ENCODE measurements at regions not wholly inside any gene's neighbourhood (a gene's known extent, or its start where the extent isn't known, plus 50 kb on each side); places are given as distances from the start of the nearest gene placed in this dataset.
"Not testable (repeated sequence)": the region's sequence is repeated elsewhere in the genome, so short reads cannot be mapped to it uniquely, and the experiment has no call there.

- H3K27me3 ChIP-seq (ENCODE audit: insufficient read depth, low read length): no peaks in the 10 kb centered on the region
- no peak overlapping the region for H3K4me3 ChIP-seq (ENCODE audit: low read length)
- H3K9me3 ChIP-seq (ENCODE audit: low read length): no peaks in the 10 kb centered on the region
- H3K36me3 ChIP-seq (ENCODE audit: insufficient read depth, low read length): no peaks in the 10 kb centered on the region
- H2AFZ ChIP-seq (ENCODE audit: low read depth, low read length): no peak overlapping the region
- H3K4me1 ChIP-seq (ENCODE audit: insufficient read depth, low read length): no peaks in the 10 kb centered on the region
Measured at GRCh38 chr7:145143685-145144084, 307.8 kb upstream of the TPK1 start.

GRCh38 chr7:145134377-145134776 lies 298.5 kb upstream of the TPK1 start:
- H3K4me3 ChIP-seq (ENCODE audit: low read length): no peak overlapping the region
- H3K27me3 ChIP-seq (ENCODE audit: insufficient read depth, low read length): no peaks in the 10 kb centered on the region
- H3K4me1 ChIP-seq (ENCODE audit: insufficient read depth, low read length): no peaks in the 10 kb centered on the region
- H3K36me3 ChIP-seq (ENCODE audit: insufficient read depth, low read length): no peaks in the 10 kb centered on the region
- H3K9me3 ChIP-seq (ENCODE audit: low read length): no peaks in the 10 kb centered on the region
- H2AFZ ChIP-seq (ENCODE audit: low read depth, low read length): no peak overlapping the region

GRCh38 chr7:145123502-145123901 lies 287.6 kb upstream of the TPK1 start:
- Histone ChIP-seq H3K27me3 (ENCODE audit: insufficient read depth, low read length) (no peaks in the 10 kb centered on the region), H3K9me3 (ENCODE audit: low read length) (no peaks in the 10 kb centered on the region), H3K4me3 (ENCODE audit: low read length) (no peak overlapping the region), H3K36me3 (ENCODE audit: insufficient read depth, low read length) (no peaks in the 10 kb centered on the region), H2AFZ (ENCODE audit: low read depth, low read length) (no peak overlapping the region), H3K4me1 (ENCODE audit: insufficient read depth, low read length) (no peaks in the 10 kb centered on the region)

DNA sequence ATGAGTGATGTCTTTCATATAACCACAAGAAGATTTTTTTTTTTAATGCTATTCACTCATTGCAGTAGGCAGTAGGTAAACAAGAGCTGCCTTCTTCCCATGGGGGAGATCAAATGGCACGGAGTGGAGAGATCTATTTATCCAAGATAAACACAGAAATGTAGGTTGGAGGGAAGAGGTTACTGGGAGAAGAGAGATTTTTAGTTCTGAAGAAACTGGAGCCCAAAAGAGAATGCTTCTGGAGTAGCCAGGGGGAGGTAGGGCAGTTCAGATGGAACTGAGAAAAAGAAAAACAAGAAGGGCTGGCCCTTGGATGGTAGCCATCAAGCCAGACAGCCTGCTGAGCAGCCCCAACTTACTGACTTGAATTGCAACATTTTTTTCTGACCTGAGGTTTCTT lies 270.1 kb upstream of the TPK1 start:
- Histone ChIP-seq H3K4me1 (ENCODE audit: insufficient read depth, low read length) (no peaks in the 10 kb centered on the region), H3K4me3 (ENCODE audit: low read length) (no peak overlapping the region), H3K27me3 (ENCODE audit: insufficient read depth, low read length) (no peaks in the 10 kb centered on the region), H3K9me3 (ENCODE audit: low read length) (no peaks in the 10 kb centered on the region), H2AFZ (ENCODE audit: low read depth, low read length) (no peak overlapping the region), H3K36me3 (ENCODE audit: insufficient read depth, low read length) (no peaks in the 10 kb centered on the region)

DNA sequence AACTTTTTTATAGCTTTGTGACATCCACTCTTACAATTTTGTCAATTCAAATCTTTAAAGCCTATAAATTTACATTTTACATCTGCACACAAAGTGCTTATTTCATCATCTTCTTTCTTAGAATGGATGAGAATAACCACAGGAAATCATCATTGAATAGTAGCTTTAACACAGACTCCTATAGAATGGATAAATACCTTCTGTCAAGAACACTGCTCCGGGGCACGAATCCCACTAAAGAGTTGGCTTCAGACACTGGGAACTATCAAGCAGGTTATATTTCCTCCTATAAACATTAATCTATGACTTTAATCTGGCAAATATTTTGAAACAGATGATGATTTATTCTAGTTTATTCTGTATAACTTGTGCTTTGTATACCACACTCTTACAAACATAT lies 269.7 kb upstream of the TPK1 start:
- no peaks in the 10 kb centered on the region for H3K9me3 ChIP-seq (ENCODE audit: low read length)
- no peaks in the 10 kb centered on the region for H3K4me1 ChIP-seq (ENCODE audit: insufficient read depth, low read length)
- H3K4me3 ChIP-seq (ENCODE audit: low read length): no peak overlapping the region
- H3K27me3 ChIP-seq (ENCODE audit: insufficient read depth, low read length): no peaks in the 10 kb centered on the region
- no peaks in the 10 kb centered on the region for H3K36me3 ChIP-seq (ENCODE audit: insufficient read depth, low read length)
- H2AFZ ChIP-seq (ENCODE audit: low read depth, low read length): no peak overlapping the region

DNA sequence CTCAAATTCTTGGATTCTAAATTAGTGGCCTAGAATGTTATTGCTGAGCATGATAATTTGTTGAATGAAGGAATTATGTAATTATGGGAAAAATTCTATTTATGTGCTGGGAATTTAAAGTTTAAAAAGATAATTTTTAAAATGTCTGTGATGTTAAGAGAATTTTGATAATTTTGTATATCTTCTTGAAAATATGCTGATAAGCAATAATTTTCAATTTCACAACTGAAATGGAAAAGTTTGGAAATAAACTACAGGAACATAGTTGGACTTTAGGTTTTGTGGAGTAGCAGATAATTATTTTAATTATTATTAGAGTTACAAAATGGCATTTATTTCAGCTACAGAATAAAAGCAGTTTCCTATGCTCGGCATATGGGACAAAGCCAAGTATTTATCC lies 268.5 kb upstream of the TPK1 start:
- Histone ChIP-seq H3K4me1 (ENCODE audit: insufficient read depth, low read length) (no peaks in the 10 kb centered on the region), H3K36me3 (ENCODE audit: insufficient read depth, low read length) (no peaks in the 10 kb centered on the region), H3K4me3 (ENCODE audit: low read length) (no peak overlapping the region), H3K27me3 (ENCODE audit: insufficient read depth, low read length) (no peaks in the 10 kb centered on the region), H3K9me3 (ENCODE audit: low read length) (no peaks in the 10 kb centered on the region), H2AFZ (ENCODE audit: low read depth, low read length) (no peak overlapping the region)

DNA sequence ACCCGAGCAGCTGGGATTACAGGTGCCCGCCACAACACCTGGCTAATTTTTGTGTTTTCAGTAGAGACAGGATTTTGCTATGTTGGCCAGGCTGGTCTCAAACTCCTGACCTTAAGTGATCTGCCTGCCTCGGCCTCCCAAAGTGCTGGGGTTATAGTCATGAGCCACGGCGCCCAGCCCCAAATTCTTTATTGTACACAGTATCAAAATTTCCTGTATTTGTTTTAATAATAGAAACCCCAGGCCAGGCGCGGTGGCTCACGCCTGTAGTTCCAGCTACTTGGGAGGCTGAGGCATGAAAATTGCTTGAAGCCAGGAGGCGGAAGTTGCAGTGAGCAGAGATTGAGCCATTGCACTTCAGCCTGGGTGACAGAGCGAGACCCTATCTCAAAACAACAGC lies 266.3 kb upstream of the TPK1 start:
- H3K9me3 ChIP-seq (ENCODE audit: low read length); H3K27me3 ChIP-seq (ENCODE audit: insufficient read depth, low read length); H3K4me1 ChIP-seq (ENCODE audit: insufficient read depth, low read length); H3K4me3 ChIP-seq (ENCODE audit: low read length); H3K36me3 ChIP-seq (ENCODE audit: insufficient read depth, low read length); H2AFZ ChIP-seq (ENCODE audit: low read depth, low read length): not testable (repeated sequence)

DNA sequence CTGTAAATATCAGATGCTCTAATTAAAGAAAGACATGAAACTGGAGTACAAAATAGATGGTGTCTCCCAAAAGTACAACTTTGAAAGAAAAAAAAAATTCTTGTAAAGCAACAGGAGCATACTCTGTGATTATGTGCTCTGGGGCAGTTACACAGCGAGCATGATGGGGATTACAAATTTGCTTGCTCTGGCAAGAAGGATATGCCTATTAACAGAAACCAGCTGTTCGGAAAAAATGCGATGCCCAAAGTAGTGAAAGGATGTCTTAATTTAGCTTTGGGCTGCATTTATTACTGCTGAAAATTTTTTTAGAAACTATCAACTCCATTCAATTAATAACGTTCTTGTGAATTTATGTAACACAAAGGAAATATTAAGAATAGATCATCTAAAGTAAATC lies 256.9 kb upstream of the TPK1 start:
- no peak overlapping the region for H3K4me3 ChIP-seq (ENCODE audit: low read length)
- H3K36me3 ChIP-seq (ENCODE audit: insufficient read depth, low read length): no peaks in the 10 kb centered on the region
- no peak overlapping the region for H2AFZ ChIP-seq (ENCODE audit: low read depth, low read length)
- H3K4me1 ChIP-seq (ENCODE audit: insufficient read depth, low read length): no peaks in the 10 kb centered on the region
- no peaks in the 10 kb centered on the region for H3K27me3 ChIP-seq (ENCODE audit: insufficient read depth, low read length)
- no peaks in the 10 kb centered on the region for H3K9me3 ChIP-seq (ENCODE audit: low read length)

- Histone ChIP-seq H2AFZ (ENCODE audit: low read depth, low read length) (no peak overlapping the region), H3K27me3 (ENCODE audit: insufficient read depth, low read length) (no peaks in the 10 kb centered on the region), H3K4me3 (ENCODE audit: low read length) (no peak overlapping the region), H3K4me1 (ENCODE audit: insufficient read depth, low read length) (no peaks in the 10 kb centered on the region), H3K9me3 (ENCODE audit: low read length) (no peaks in the 10 kb centered on the region), H3K36me3 (ENCODE audit: insufficient read depth, low read length) (no peaks in the 10 kb centered on the region)
Measured at GRCh38 chr7:145088111-145088745, 252.4 kb upstream of the TPK1 start.

DNA sequence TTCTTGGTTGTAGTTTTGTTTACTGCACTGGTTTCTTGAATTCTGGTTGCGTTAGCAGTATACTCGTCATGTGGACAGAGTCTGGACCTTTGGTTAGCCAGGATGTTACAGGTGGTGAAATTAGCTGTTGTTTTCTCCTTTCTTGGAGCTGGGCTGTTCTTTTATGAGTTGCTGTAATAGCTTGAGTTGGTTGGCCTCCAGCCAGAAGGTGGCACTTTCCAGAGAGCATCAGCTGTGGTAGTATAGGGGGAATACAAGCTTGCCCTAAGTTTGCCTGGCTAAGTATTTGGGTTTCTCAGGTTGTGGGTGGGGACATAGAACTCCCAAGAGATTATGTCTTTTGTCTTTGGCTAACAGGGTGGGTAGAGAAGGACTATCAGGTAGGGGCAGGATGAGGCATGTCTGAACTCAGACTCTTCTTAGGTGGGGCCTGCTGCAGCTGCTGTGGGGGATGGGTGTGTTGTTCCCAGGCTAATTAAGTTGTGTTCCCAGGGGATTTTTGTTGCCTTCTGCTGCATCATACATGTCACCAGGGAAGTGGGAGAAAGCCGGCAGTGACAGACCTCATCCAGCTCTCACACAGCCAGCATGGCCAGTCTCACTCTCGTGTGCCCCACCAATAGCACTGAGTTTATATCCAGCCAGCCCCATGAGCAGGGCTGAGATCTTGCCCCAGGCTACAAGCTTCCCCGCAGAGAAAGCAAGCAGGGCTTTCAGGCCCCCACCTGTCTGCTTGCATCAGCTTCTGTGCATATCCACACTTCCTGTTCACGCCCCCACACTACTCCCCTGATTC lies 246.7 kb upstream of the TPK1 start:
- no peaks in the 10 kb centered on the region for H3K9me3 ChIP-seq (ENCODE audit: low read length)
- H3K27me3 ChIP-seq (ENCODE audit: insufficient read depth, low read length): no peaks in the 10 kb centered on the region

DNA sequence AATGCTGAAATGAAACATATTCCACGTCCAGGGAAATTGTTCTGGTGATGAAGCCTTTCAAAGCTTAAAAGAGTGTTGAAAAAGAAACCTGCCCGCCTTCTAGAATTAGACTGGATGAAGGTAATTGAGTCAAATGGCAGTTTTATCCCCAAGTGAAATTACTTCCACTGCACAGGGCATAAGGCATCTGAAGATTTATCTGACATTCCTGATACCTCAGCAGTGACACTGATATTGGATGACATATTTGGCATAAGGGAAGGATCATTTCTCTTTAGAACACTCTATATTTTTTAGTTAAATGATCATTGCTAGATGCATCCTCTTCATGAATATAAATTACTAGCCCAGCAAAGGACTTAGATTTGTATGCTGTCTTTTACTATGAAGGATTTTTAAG lies 229.6 kb upstream of the TPK1 start:
- Histone ChIP-seq H3K27me3 (ENCODE audit: insufficient read depth, low read length) (no peaks in the 10 kb centered on the region), H3K4me1 (ENCODE audit: insufficient read depth, low read length) (no peaks in the 10 kb centered on the region), H3K9me3 (ENCODE audit: low read length) (no peaks in the 10 kb centered on the region), H2AFZ (ENCODE audit: low read depth, low read length) (no peak overlapping the region), H3K4me3 (ENCODE audit: low read length) (no peak overlapping the region), H3K36me3 (ENCODE audit: insufficient read depth, low read length) (no peaks in the 10 kb centered on the region)

More for the DNA sequence above, 246.7 kb upstream of the TPK1 start:
- Histone ChIP-seq H3K36me3 (ENCODE audit: insufficient read depth, low read length) (no peaks in the 10 kb centered on the region), H3K4me3 (ENCODE audit: low read length) (no peak overlapping the region), H2AFZ (ENCODE audit: low read depth, low read length) (no peak overlapping the region), H3K4me1 (ENCODE audit: insufficient read depth, low read length) (no peaks in the 10 kb centered on the region)

DNA sequence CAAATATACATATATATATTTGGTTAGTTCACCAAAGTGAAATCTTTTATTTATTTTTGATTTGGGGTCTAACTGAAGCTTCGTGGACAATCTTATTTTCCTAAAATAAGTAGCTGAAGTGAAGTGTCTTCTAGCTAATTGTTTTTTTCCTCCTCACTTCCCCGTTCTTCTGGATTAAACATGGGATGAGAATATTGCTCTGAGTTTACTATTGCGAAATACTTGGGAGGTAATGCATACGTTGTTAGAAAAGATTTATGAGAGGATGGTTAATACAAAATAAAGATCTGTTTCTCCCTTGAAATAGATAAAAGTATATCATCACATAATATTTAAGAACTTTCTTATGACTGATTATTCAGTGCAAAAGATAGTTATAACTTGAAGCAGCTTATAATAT lies 228.3 kb upstream of the TPK1 start:
- Histone ChIP-seq H3K27me3 (ENCODE audit: insufficient read depth, low read length) (no peaks in the 10 kb centered on the region), H3K36me3 (ENCODE audit: insufficient read depth, low read length) (no peaks in the 10 kb centered on the region), H3K4me3 (ENCODE audit: low read length) (no peak overlapping the region), H2AFZ (ENCODE audit: low read depth, low read length) (no peak overlapping the region), H3K9me3 (ENCODE audit: low read length) (no peaks in the 10 kb centered on the region), H3K4me1 (ENCODE audit: insufficient read depth, low read length) (no peaks in the 10 kb centered on the region)

DNA sequence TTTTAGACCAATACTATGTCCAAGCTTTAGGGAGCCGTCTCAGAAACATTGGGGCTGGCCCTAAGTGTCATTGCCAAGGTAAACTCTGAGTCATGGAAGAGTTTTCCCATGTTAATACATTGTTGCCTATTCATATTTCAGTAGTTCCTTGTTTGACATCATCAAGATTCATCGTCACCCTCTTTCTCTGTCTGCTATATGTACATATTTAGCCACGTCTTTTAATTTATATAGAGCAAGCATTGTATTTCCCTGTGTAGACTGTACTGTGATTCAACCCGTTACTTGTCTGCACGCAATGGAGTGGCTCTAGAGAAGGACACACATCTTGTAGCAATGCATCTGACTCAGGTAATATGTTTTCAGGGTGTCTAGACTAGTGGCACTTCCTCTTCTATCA lies 217.9 kb upstream of the TPK1 start:
- H3K9me3 ChIP-seq (ENCODE audit: low read length): no peaks in the 10 kb centered on the region
- H3K4me1 ChIP-seq (ENCODE audit: insufficient read depth, low read length): no peaks in the 10 kb centered on the region
- H3K36me3 ChIP-seq (ENCODE audit: insufficient read depth, low read length): no peaks in the 10 kb centered on the region
- no peaks in the 10 kb centered on the region for H3K27me3 ChIP-seq (ENCODE audit: insufficient read depth, low read length)
- H2AFZ ChIP-seq (ENCODE audit: low read depth, low read length): no peak overlapping the region
- no peak overlapping the region for H3K4me3 ChIP-seq (ENCODE audit: low read length)

GRCh38 chr7:145050415-145050814 lies 214.6 kb upstream of the TPK1 start:
- Histone ChIP-seq H3K27me3 (ENCODE audit: insufficient read depth, low read length) (no peaks in the 10 kb centered on the region), H3K9me3 (ENCODE audit: low read length) (no peaks in the 10 kb centered on the region), H3K4me1 (ENCODE audit: insufficient read depth, low read length) (no peaks in the 10 kb centered on the region), H3K36me3 (ENCODE audit: insufficient read depth, low read length) (no peaks in the 10 kb centered on the region), H2AFZ (ENCODE audit: low read depth, low read length) (no peak overlapping the region), H3K4me3 (ENCODE audit: low read length) (no peak overlapping the region)

Measured in neuron (in vitro differentiated cells).